HG03025 (cell line): ENCODE measurements at regions not wholly inside any gene's neighbourhood (a gene's known extent, or its start where the extent isn't known, plus 50 kb on each side); places are given as distances from the start of the nearest gene placed in this dataset.

Experiments
- ATAC-seq: cut with Tn5 transposase; IDR thresholded peaks from one replicate; pipeline ENCODE4 v1.9.1; 2021; ENCODE audit warnings: mild to moderate bottlenecking, moderate library complexity; ENCODE audit not compliant: unreplicated experiment, low FRiP score

DNA sequence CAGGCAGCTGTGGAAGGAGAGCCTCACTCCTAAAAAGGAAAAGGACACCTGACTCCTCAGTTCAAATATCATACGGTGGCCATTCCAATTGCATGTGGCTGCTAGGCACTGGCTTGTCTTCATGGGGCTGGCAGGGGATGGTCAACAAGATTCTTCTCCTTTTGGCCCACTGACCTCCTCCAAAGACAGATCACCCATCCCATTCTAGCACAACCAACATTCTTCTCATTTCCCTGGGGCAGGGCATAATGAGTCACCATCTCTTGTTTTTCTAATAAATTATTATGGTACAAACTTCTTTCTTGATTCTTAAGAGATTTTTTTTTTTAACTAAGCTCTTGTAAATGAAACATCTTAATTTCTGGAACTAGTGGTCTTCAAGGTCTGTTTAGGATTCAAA, 136.7 kb upstream of the NBEA start:
- no peak for ATAC-seq

DNA sequence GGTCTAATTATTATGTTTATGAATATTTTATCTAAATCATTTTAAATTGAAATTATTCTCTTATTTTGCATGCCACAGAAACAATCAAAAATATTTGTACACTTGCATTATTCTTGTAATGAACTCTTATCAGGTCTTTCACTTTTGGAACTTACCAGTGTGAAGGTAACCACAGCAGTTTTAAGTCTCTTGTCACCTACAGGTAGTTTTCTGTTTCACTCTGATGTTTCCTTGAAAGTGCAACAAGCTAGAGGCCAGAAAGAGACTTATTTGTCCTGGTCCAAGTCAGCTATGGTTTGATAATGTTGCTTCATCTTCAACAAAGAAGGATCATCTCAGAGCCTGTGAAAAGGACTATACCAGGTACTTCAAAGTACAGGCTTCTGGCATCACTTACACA, 133.4 kb upstream of the NBEA start:
- no peak for ATAC-seq

DNA sequence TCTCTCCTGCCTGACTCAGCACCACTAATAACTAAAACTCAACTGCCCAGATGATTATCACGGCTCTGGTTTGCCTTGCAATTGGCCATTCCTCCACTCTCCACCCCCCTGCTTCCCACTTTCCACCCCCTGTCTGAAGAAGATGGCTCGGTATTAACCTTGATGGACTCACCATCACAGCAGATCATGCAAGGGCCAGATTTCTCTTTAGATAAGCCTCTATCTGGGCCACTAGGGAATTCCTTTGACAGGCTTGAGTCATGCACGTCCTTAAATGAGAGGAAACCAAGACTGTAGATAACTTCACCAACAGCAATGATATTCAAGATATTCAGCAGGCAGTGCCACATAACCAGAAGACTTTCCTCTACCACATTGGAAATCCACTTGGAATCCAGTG, 131.1 kb upstream of the NBEA start:
- ATAC-seq, result no peak

DNA sequence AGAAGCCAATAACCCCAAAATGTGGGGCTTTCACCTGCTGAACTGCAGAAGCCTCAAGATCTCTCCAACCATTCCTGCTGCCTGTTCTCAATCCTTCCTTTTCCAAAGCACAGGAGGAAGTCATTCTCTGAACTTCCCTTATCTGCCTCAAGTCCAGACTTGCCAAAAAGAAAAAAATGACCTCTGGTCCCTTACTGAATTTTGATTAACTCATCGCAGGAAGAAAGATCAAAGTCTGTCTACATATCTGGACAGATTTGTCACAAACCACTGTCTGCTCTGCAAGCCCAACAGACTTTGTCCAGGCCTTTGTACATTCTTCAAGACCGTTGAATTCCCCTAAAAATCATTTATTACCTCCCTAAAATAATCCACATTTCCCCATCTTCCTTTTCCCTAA, 126.5 kb upstream of the NBEA start:
- no peak for ATAC-seq

DNA sequence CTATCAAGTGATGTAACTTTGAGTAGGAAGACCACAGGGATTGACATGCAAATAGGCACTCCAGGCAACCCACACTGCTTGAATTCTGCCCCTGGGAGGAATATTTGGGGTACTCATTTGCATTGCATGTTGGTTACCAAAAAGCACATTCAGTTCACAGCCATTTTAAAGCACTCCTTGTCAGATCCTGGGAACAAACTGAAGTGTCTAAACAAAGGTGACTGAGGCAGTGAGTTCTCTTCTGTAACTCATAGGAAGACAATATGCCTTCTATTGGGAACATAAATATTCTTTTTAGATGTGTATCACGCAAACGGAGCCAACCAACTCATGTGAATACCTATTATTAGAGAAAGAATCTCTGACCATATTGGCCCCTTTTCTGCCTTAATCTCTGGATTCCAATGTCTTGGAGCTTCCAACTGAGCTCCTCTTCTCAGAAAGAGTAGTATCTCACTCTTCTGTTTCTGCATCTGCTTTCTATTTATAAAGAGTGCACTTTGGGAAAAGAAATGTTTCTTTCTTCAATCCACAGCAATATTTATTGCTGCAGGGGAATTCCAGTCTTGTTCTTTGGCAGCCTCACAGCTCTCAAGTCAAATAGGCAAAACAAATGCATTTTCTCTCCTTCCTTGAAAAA, 125.7 kb upstream of the NBEA start:
- no peak for ATAC-seq

GRCh38 chr13:34816908-34817665, 125.0 kb upstream of the NBEA start:
- no peak for ATAC-seq

DNA sequence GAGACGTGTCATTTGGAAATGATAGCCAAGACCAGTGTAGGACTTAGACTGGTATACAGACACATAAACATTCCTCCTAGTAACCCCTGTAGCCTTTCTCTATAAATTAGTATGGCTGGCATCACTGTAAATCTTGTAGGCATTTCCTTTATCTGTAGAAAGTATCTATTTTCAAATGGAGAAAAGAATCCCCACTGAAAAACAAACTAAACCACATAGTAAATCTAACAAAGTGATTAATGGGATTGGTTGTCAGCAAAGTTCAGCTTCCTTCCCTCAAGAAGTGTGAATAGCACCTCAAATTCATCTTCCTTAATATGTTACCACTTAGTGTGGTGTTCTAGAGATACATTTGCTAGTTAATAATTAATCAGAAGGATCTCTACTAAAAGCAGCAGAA, 119.4 kb upstream of the NBEA start:
- ATAC-seq, result no peak

DNA sequence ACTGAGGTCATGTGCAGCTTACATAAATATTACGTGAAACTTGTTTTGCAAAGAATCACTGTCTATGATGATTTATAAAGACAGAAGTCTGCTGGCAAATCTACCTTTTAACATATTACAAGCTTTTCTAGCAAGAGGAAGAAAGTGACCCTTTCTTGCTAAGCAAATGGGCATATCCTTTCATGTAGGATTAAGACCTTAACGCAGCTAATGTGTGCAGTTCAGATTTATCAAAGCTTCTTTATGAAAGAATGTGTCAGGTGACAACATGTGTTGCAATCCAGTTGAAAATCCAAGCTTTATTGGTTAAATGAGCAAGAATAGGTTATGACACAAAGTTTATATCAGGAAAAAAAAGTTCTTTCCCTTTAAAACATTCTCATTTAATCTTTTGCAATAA, 115.6 kb upstream of the NBEA start:
- no peak for ATAC-seq

- no peak for ATAC-seq
Observed at GRCh38 chr13:34833562-34834182, 108.4 kb upstream of the NBEA start.

GRCh38 chr13:34842466-34842865, 99.6 kb upstream of the NBEA start:
- ATAC-seq, result peak; percentile 55

DNA sequence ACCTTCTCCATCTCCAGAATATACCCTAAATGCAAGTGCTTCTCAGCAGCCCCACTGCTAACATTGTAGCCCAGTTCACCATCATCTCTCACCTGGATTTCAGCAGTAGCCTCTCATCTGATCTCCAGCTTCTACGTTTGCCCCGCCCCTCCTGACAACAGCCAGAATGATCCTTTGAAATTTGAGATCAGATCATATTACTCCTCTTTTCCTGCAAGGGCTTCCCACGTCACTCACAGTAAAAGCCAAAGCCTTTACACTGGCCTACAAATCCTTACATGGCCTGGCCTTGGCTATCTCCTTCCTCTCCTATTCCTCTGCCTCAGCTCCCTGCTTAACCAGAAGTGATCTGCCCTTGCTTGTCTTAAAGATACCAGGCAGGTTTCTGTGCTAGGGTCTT, 94.3 kb upstream of the NBEA start:
- ATAC-seq, result no peak

DNA sequence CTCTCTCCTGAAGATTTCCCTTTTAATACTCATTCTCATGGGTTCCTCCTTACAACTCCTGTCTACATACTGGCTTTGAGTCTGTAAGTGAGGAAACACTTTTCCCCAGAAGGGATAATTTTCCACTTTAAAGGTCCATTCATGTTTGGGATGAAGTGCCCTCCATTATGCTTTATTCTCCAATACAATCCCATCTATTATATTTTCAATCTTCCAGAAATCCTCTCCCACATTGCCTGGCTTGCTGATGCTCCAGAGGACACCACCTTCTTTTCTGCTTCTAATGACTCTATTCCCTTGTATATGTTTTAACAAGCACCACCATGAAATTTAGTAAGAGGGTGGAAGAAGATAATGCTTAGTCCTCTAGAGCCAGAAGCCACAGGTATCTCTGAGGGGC, 92.7 kb upstream of the NBEA start:
- ATAC-seq, result no peak

GRCh38 chr13:34853161-34853560, 88.9 kb upstream of the NBEA start:
- ATAC-seq, result no peak

GRCh38 chr13:34857558-34858325, 84.3 kb upstream of the NBEA start:
- no peak for ATAC-seq

- no peak for ATAC-seq
Observed at GRCh38 chr13:34862311-34862710, 79.8 kb upstream of the NBEA start.

- ATAC-seq, result no peak
Observed at GRCh38 chr13:34862716-34863115, 79.4 kb upstream of the NBEA start.

- ATAC-seq, result no peak
Observed at GRCh38 chr13:34863360-34864135, 78.5 kb upstream of the NBEA start.

GRCh38 chr13:34864671-34865070, 77.4 kb upstream of the NBEA start:
- ATAC-seq, result no peak

DNA sequence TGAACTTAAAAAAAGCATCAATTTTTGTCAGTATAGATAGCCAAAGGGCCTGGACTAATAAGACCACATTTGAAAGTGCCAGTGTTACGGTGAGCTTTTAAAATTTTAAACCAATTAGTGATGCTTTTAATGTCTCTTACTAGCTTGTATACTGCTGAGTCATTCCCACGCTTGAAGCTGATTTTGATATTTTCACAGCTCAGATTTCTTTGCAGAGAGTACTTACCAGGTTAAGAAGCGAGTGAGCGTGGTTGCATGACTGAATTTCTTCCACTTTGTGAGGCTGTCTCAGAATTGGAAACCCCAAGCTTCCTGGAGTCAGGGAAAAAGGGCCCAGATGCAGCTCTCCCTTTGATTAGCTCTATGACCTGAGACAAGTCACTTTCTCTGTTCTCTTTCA, 74.5 kb upstream of the NBEA start:
- no peak for ATAC-seq

- no peak for ATAC-seq
Observed at GRCh38 chr13:34868733-34869132, 73.3 kb upstream of the NBEA start.
